ENCODE measurements at regions not wholly inside any gene's neighbourhood (a gene's known extent, or its start where the extent isn't known, plus 50 kb on each side); places are given as distances from the start of the nearest gene placed in this dataset.

- Mint-ChIP-seq H3K4me1 (no peaks in the 10 kb centered on the region), H3K36me3 (ENCODE audit: low read depth) (no peaks in the 10 kb centered on the region), H3K27ac (no peak overlapping the region), H3K4me3 (no peak overlapping the region), H3K9me3 (no peaks in the 10 kb centered on the region), H3K27me3 (ENCODE audit: insufficient read depth) (peaks cover 5% of the 10 kb centered on the region)
- 90 to 92% methylated on average over 2 of the region's 2 CpGs for WGBS, 2 experiments (ENCODE audit: insufficient coverage in 1 of 2, insufficient read length in 1 of 2)
- no peaks in the 10 kb centered on the region for H3K36me3 ChIP-seq (ENCODE audit: control insufficient read depth, insufficient read depth, low read length)
- H3K9me3 ChIP-seq (ENCODE audit: control insufficient read depth, low read length) = no peaks in the 10 kb centered on the region
- no peak for TF ChIP-seq CTCF (conservative IDR thresholded peaks at IDR 0.05)
- H3K27me3 ChIP-seq (ENCODE audit: control insufficient read depth, insufficient read depth, low read length, poor library complexity, severe bottlenecking) = no peaks in the 10 kb centered on the region
- no peak overlapping the region for H3K9ac ChIP-seq (ENCODE audit: extremely low read depth, low read length, poor library complexity, severe bottlenecking)
- H3K4me3 ChIP-seq (ENCODE audit: low read length) = no peak overlapping the region
- no peaks in the 10 kb centered on the region for H3K4me1 ChIP-seq (ENCODE audit: control insufficient read depth, insufficient read depth, low read length)
- H3K27ac ChIP-seq (ENCODE audit: low read depth, low read length) = no peak overlapping the region
- no peak for DNase-seq
These were observed 163.8 kb upstream of the NCKAP5 start for GRCh38 chr2:133732059-133732458.

GRCh38 chr2:133732982-133733900, 165.0 kb upstream of the NCKAP5 start:
- Mint-ChIP-seq H3K27ac (no peak overlapping the region), H3K4me1 (no peaks in the 10 kb centered on the region), H3K36me3 (ENCODE audit: low read depth) (no peaks in the 10 kb centered on the region), H3K27me3 (ENCODE audit: insufficient read depth) (peaks cover 5% of the 10 kb centered on the region), H3K4me3 (no peak overlapping the region), H3K9me3 (no peaks in the 10 kb centered on the region)
- no peak overlapping the region for H3K9ac ChIP-seq (ENCODE audit: extremely low read depth, low read length, poor library complexity, severe bottlenecking)
- DNase-seq = no peak
- H3K36me3 ChIP-seq (ENCODE audit: control insufficient read depth, insufficient read depth, low read length) = no peaks in the 10 kb centered on the region
- H3K27me3 ChIP-seq (ENCODE audit: control insufficient read depth, insufficient read depth, low read length, poor library complexity, severe bottlenecking) = no peaks in the 10 kb centered on the region
- WGBS, 2 experiments (ENCODE audit: insufficient coverage in 1 of 2, insufficient read length in 1 of 2) = 60 to 76% methylated on average over 2 to 6 of the region's 6 CpGs
- H3K9me3 ChIP-seq (ENCODE audit: control insufficient read depth, low read length) = no peaks in the 10 kb centered on the region
- H3K4me3 ChIP-seq (ENCODE audit: low read length) = no peak overlapping the region
- no peak overlapping the region for H3K27ac ChIP-seq (ENCODE audit: low read depth, low read length)
- no peaks in the 10 kb centered on the region for H3K4me1 ChIP-seq (ENCODE audit: control insufficient read depth, insufficient read depth, low read length)
- no peak for TF ChIP-seq CTCF (conservative IDR thresholded peaks at IDR 0.05)

DNA sequence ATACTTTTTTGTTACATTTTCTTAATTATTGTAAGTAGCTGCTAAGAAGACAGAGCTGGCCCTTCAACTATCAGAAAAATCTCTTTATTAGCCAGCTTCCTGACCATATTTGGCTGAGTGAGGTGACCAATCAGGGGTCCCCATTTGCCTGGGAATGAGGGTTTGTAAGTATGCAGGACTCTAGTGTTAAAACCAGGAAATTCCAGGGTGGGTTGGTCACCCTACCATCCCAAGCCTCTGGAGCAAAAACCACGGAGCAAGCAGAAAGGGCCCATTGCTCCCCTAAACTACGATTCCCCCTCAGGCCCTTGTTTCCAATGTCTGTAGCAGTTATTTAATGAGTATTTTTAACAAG, 165.6 kb upstream of the NCKAP5 start:
- Mint-ChIP-seq H3K27me3 (ENCODE audit: insufficient read depth) (peaks cover 5% of the 10 kb centered on the region), H3K36me3 (ENCODE audit: low read depth) (no peaks in the 10 kb centered on the region), H3K4me3 (no peak overlapping the region), H3K9me3 (no peaks in the 10 kb centered on the region), H3K27ac (no peak overlapping the region), H3K4me1 (no peaks in the 10 kb centered on the region)
- DNase-seq = no peak
- no peak overlapping the region for H3K27ac ChIP-seq (ENCODE audit: low read depth, low read length)
- no peak overlapping the region for H3K9ac ChIP-seq (ENCODE audit: extremely low read depth, low read length, poor library complexity, severe bottlenecking)
- H3K27me3 ChIP-seq (ENCODE audit: control insufficient read depth, insufficient read depth, low read length, poor library complexity, severe bottlenecking) = no peaks in the 10 kb centered on the region
- no peak overlapping the region for H3K4me3 ChIP-seq (ENCODE audit: low read length)
- 95% methylated on average over 2 of the region's 2 CpGs; no CpG with 5 or more reads in 1 of the 2 experiments for WGBS, 2 experiments (ENCODE audit: insufficient coverage in 1 of 2, insufficient read length in 1 of 2)
- no peaks in the 10 kb centered on the region for H3K4me1 ChIP-seq (ENCODE audit: control insufficient read depth, insufficient read depth, low read length)
- no peaks in the 10 kb centered on the region for H3K9me3 ChIP-seq (ENCODE audit: control insufficient read depth, low read length)
- no peak for TF ChIP-seq CTCF (conservative IDR thresholded peaks at IDR 0.05)
- no peaks in the 10 kb centered on the region for H3K36me3 ChIP-seq (ENCODE audit: control insufficient read depth, insufficient read depth, low read length)
